Body of pancreas (tissue), 4 donors: ENCODE measurements at regions not wholly inside any gene's neighbourhood (a gene's known extent, or its start where the extent isn't known, plus 50 kb on each side); places are given as distances from the start of the nearest gene placed in this dataset.

ENCODE experiments used
- ATAC-seq: fragments of 150-250 bp; one replicate; pipeline ENCODE4 v1.9.1; 2016
- DNase-seq, 4 donors: peaks; one replicate each; pipeline ENCODE4 v3.0.0-alpha.2; 2019
- H3K27ac ChIP-seq, 4 donors: fragments of 200-600 bp; sonication (generic); 1 replicate in 3 of 4; 2 replicates in 1 of 4; pipeline versions ENCODE4 v1.5.1 to v1.6.1; 2016 to 2019; ENCODE audit warnings: mild to moderate bottlenecking in 1 of 4, mixed read lengths in 1 of 4, moderate library complexity in 1 of 4
- H3K27me3 ChIP-seq, 2 donors: fragments of 200-600 bp; sonication (generic); one replicate each; pipeline ENCODE4 v1.6.0; 2016; ENCODE audit warnings: mild to moderate bottlenecking in 1 of 2
- H3K36me3 ChIP-seq, 2 donors: fragments of 200-600 bp; sonication (generic); replicated peaks in 1 of 2; 2 replicates each; pipeline ENCODE4 v1.5.1; 2016; ENCODE audit warnings: low read depth in 2 of 2; ENCODE audit not compliant: insufficient read depth in 1 of 2
- H3K4me1 ChIP-seq: fragments of 200-600 bp; sonication (generic); one replicate; pipeline ENCODE4 v1.6.0; 2016
- H3K4me3 ChIP-seq, 2 donors: fragments of 200-600 bp; sonication (generic); 1 replicate in 1 of 2; 2 replicates in 1 of 2; pipeline ENCODE4 v1.5.1; 2016 to 2019
- H3K9me3 ChIP-seq, 3 donors: fragments of 200-600 bp; sonication (generic); 1 replicate in 2 of 3; 2 replicates in 1 of 3; pipeline ENCODE4 v1.5.1; 2016
- CTCF ChIP-seq, 7 experiments: fragments of 450-650 bp in 4 of 7; fragments of 200-600 bp in 3 of 7; sonication (generic) in 3 of 7; IDR thresholded peaks; one replicate each; pipeline ENCODE4 v1.5.1; 2016 to 2019; ENCODE audit warnings: antibody characterized with exemption in 7 of 7
- POLR2A ChIP-seq, 3 donors: fragments of 450-650 bp; IDR thresholded peaks; one replicate each; pipeline ENCODE4 v1.6.1; 2016; ENCODE audit warnings: antibody characterized with exemption in 3 of 3, mild to moderate bottlenecking in 2 of 3
- WGBS, 2 donors: methylation state at CpG; one replicate each; pipeline ENCODE4 v1.1.5; 2017; 5-methylcytosine and 5-hydroxymethylcytosine counted together
- intact Hi-C: fragments of 100-400 bp; cut with DNase I; formaldehyde crosslinking; loops from one replicate; pipeline ENCODE4 v1.15.1; 2023

GRCh38 chr15:35671981-35672380 is 126.0 kb upstream of the DPH6 start:
- intact Hi-C loops, result no loop called here
- TF ChIP-seq CTCF (IDR thresholded peaks at IDR 0.05), result no peak
- TF ChIP-seq POLR2A (IDR thresholded peaks at IDR 0.05), result no peak
- no peak overlapping the region for H3K27ac ChIP-seq
- 94 to 95% methylated on average over 1 of the region's 1 CpG for WGBS, 2 donors
- no peak overlapping the region for H3K4me3 ChIP-seq
- DNase-seq (no peak), ATAC-seq (no peak)
- H3K4me1 ChIP-seq, result peaks cover 20% of the 10 kb centered on the region
- H3K36me3 ChIP-seq, result no peaks in the 10 kb centered on the region
- H3K9me3 ChIP-seq, result no peaks in the 10 kb centered on the region
- no peaks in the 10 kb centered on the region for H3K27me3 ChIP-seq

- WGBS, 2 donors, result 23 to 42% methylated on average over 9 of the region's 9 CpGs
- DNase-seq (no peak), ATAC-seq (peak; percentile 38)
- H3K27me3 ChIP-seq, result no peaks in the 10 kb centered on the region
- intact Hi-C loops, result no loop called here
- peaks cover 13% of the 10 kb centered on the region for H3K4me1 ChIP-seq
- no peak overlapping the region for H3K27ac ChIP-seq
- no peak for TF ChIP-seq CTCF (IDR thresholded peaks at IDR 0.05)
- TF ChIP-seq POLR2A (IDR thresholded peaks at IDR 0.05), result no peak
- H3K9me3 ChIP-seq, result no peaks in the 10 kb centered on the region
- H3K36me3 ChIP-seq, result no peaks in the 10 kb centered on the region
- H3K4me3 ChIP-seq, result no peak overlapping the region
Measured at GRCh38 chr15:35673093-35673684, 127.2 kb upstream of the DPH6 start.

- intact Hi-C loops, result no loop called here
Measured at GRCh38 chr15:35674873-35675781, 129.2 kb upstream of the DPH6 start.

GRCh38 chr15:35678774-35679173 is 132.8 kb upstream of the DPH6 start:
- Histone ChIP-seq H3K36me3 (no peaks in the 10 kb centered on the region), H3K4me1 (peaks cover 4% of the 10 kb centered on the region), H3K27me3 (no peaks in the 10 kb centered on the region), H3K9me3 (no peaks in the 10 kb centered on the region), H3K4me3 (no peak overlapping the region), H3K27ac (no peak overlapping the region)
- 62 to 67% methylated on average over 2 of the region's 2 CpGs for WGBS, 2 donors
- TF ChIP-seq POLR2A (IDR thresholded peaks at IDR 0.05), result no peak
- ATAC-seq (no peak), DNase-seq (no peak)
- intact Hi-C loops, result no loop called here

More at GRCh38 chr15:35674873-35675781, 129.2 kb upstream of the DPH6 start:
- DNase-seq (peak in 1 of 4 donors; percentile 7), ATAC-seq (no peak)
- H3K4me3 ChIP-seq, result no peak overlapping the region
- H3K4me1 ChIP-seq, result peaks cover 13% of the 10 kb centered on the region
- no peaks in the 10 kb centered on the region for H3K9me3 ChIP-seq
- H3K27ac ChIP-seq, result peak overlapping the region in 2 of 4 donors; percentile 5 to 32
- no peaks in the 10 kb centered on the region for H3K27me3 ChIP-seq
- TF ChIP-seq CTCF (IDR thresholded peaks at IDR 0.05) (no peak), POLR2A (IDR thresholded peaks at IDR 0.05) (no peak)
- no peaks in the 10 kb centered on the region for H3K36me3 ChIP-seq
- WGBS, 2 donors, result 74 to 80% methylated on average over 8 of the region's 8 CpGs

- H3K27ac ChIP-seq, result no peak overlapping the region
- 74 to 88% methylated on average over 1 of the region's 1 CpG for WGBS, 2 donors
- no peaks in the 10 kb centered on the region for H3K9me3 ChIP-seq
- no peak for TF ChIP-seq CTCF (IDR thresholded peaks at IDR 0.05)
- no peak for TF ChIP-seq POLR2A (IDR thresholded peaks at IDR 0.05)
- intact Hi-C loops, result no loop called here
- no peak overlapping the region for H3K4me3 ChIP-seq
- H3K36me3 ChIP-seq, result no peaks in the 10 kb centered on the region
- DNase-seq (no peak), ATAC-seq (no peak)
- no peaks in the 10 kb centered on the region for H3K27me3 ChIP-seq
- H3K4me1 ChIP-seq, result peaks cover 4% of the 10 kb centered on the region
Measured at GRCh38 chr15:35679186-35679585, 133.2 kb upstream of the DPH6 start.
